Stimulated activated naive CD8-positive, alpha-beta T cell treated with anti-CD3 and anti-CD28 coated beads, Interleukin-15, amount 100 ng/mL, for 72 hours (primary cell): ENCODE measurements at regions not wholly inside any gene's neighbourhood (a gene's known extent, or its start where the extent isn't known, plus 50 kb on each side); places are given as distances from the start of the nearest gene placed in this dataset.
"Not testable (repeated sequence)": the region's sequence is repeated elsewhere in the genome, so short reads cannot be mapped to it uniquely, and the experiment has no call there.

ENCODE experiments used
- ATAC-seq: fragments of 150-1000 bp; cut with Tn5 transposase; 2 replicates; pipeline ENCODE4 v1.10.0; 2021; ENCODE audit warnings: mild to moderate bottlenecking, moderate library complexity
- DNase-seq, 2 donors: peaks; one replicate each; pipeline ENCODE4 v3.0.0; 2021 to 2022
- H3K27ac Mint-ChIP-seq, 2 donors: one replicate each; pipeline ENCODE4 v1.8.0; 2022; ENCODE audit warnings: mild to moderate bottlenecking in 2 of 2, mixed read lengths in 2 of 2, moderate library complexity in 2 of 2
- H3K27me3 Mint-ChIP-seq: one replicate; pipeline ENCODE4 v1.8.0; 2022; ENCODE audit warnings: mixed read lengths
- H3K4me1 Mint-ChIP-seq: one replicate; pipeline ENCODE4 v1.8.0; 2022; ENCODE audit warnings: mild to moderate bottlenecking, mixed read lengths
- H3K4me3 Mint-ChIP-seq, 2 donors: one replicate each; pipeline ENCODE4 v1.8.0; 2022; ENCODE audit warnings: mild to moderate bottlenecking in 2 of 2, mixed read lengths in 2 of 2, moderate library complexity in 1 of 2
- H3K9me3 Mint-ChIP-seq, 2 donors: one replicate each; pipeline ENCODE4 v1.8.0; 2022; ENCODE audit warnings: mixed read lengths in 2 of 2

GRCh38 chr9:15372455-15372854, 50.2 kb upstream of the SNAPC3 start:
- Mint-ChIP-seq H3K4me3 (no peak overlapping the region), H3K27ac (no peak overlapping the region), H3K27me3 (peaks cover 9% of the 10 kb centered on the region), H3K9me3 (peaks cover 0 to 4% of the 10 kb centered on the region in 2 donors), H3K4me1 (no peaks in the 10 kb centered on the region)
- ATAC-seq (no peak), DNase-seq (no peak)

- Mint-ChIP-seq H3K27me3 (peaks cover 9% of the 10 kb centered on the region), H3K27ac (no peak overlapping the region), H3K4me3 (no peak overlapping the region), H3K9me3 (peaks cover 0 to 4% of the 10 kb centered on the region in 2 donors), H3K4me1 (no peaks in the 10 kb centered on the region)
- ATAC-seq (no peak), DNase-seq (no peak)
These were observed 51.2 kb upstream of the SNAPC3 start for GRCh38 chr9:15371448-15371845.

- peaks cover 9% of the 10 kb centered on the region for H3K27me3 Mint-ChIP-seq
These were observed 51.9 kb upstream of the SNAPC3 start for GRCh38 chr9:15370466-15371447.

GRCh38 chr9:15369871-15370270, 52.8 kb upstream of the SNAPC3 start:
- Mint-ChIP-seq H3K4me1 (no peaks in the 10 kb centered on the region), H3K9me3 (no peaks in the 10 kb centered on the region), H3K4me3 (no peak overlapping the region), H3K27ac (no peak overlapping the region), H3K27me3 (peaks cover 9% of the 10 kb centered on the region)
- ATAC-seq (no peak), DNase-seq (no peak)

More at GRCh38 chr9:15370466-15371447, 51.9 kb upstream of the SNAPC3 start:
- Mint-ChIP-seq H3K9me3 (peaks cover 0 to 4% of the 10 kb centered on the region in 2 donors), H3K4me3 (no peak overlapping the region), H3K4me1 (no peaks in the 10 kb centered on the region), H3K27ac (no peak overlapping the region)
- ATAC-seq (no peak), DNase-seq (no peak)

- no peak for ATAC-seq
- Mint-ChIP-seq H3K27ac (no peak overlapping the region), H3K4me3 (no peak overlapping the region), H3K27me3 (peaks cover 9% of the 10 kb centered on the region), H3K9me3 (no peaks in the 10 kb centered on the region), H3K4me1 (no peaks in the 10 kb centered on the region)
- DNase-seq = no peak
These were observed 53.4 kb upstream of the SNAPC3 start for GRCh38 chr9:15369238-15369637.

- not testable (repeated sequence) for H3K4me3 Mint-ChIP-seq, H3K27ac Mint-ChIP-seq, H3K9me3 Mint-ChIP-seq, H3K4me1 Mint-ChIP-seq, ATAC-seq, DNase-seq, H3K27me3 Mint-ChIP-seq
These were observed 57.6 kb upstream of the SNAPC3 start for GRCh38 chr9:15364975-15365553.

- Mint-ChIP-seq H3K27me3 (no peaks in the 10 kb centered on the region), H3K4me3 (no peak overlapping the region), H3K4me1 (peaks cover 7% of the 10 kb centered on the region), H3K27ac (no peak overlapping the region), H3K9me3 (no peaks in the 10 kb centered on the region)
- DNase-seq (no peak), ATAC-seq (no peak)
These were observed 54.7 kb upstream of the TTC39B start for GRCh38 chr9:15361737-15362136.

- Mint-ChIP-seq H3K27ac (peak overlapping the region in 1 of 2 donors; percentile 13), H3K27me3 (no peaks in the 10 kb centered on the region), H3K4me3 (no peak overlapping the region), H3K4me1 (peaks cover 31% of the 10 kb centered on the region), H3K9me3 (no peaks in the 10 kb centered on the region)
- peak; percentile 16 to 31 for DNase-seq
- ATAC-seq = peak; percentile 67
These were observed 50.1 kb upstream of the TTC39B start for GRCh38 chr9:15357050-15357653.
